GM18909 (cell line): ENCODE measurements at regions not wholly inside any gene's neighbourhood (a gene's known extent, or its start where the extent isn't known, plus 50 kb on each side); places are given as distances from the start of the nearest gene placed in this dataset.
A peak's percentile ranks its signal among the peaks of the same experiment; 100 is the strongest.

ENCODE experiments used
- ATAC-seq: cut with Tn5 transposase; IDR thresholded peaks from one replicate; pipeline ENCODE4 v1.9.1; 2021; ENCODE audit warnings: mild to moderate bottlenecking; ENCODE audit not compliant: unreplicated experiment, poor library complexity

DNA sequence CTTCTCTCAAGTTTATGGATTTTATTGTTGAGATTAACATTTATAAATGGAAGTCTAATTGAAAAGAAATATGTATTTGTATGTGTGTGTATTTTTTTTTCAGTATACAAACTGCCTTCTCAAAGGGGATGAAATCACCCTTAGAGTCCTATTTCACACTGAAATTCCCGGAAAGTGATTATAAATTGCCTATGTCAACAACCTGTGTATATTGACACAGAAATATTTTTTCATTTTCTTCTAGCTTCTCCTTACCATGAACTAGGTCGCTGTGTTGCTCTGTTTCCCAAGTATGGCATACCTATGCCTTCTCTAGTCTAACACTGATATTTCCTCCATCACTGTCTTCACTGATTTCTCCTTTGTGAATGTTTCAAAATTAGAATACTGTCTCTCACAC, 444.0 kb upstream of the AZI2 start:
- ATAC-seq, result no peak

DNA sequence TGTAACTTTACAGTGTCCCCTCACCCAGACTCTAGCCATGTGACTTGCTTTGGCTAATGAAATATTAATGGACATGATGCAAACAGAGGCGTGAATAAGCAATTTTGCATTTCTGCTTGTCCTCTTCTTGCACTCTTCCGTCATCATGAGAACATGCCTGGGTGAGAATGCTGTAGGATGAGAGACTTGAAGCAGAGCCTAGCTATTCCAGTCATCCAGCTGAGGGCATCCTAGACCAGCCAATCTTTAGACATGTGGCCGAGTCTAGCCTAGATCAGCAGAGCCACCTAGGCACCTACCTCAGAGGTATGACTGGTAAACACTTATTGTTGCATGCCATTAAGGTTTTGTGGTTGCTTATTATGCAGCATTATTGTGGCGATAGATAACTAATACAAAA, 450.5 kb upstream of the AZI2 start:
- ATAC-seq, result no peak

DNA sequence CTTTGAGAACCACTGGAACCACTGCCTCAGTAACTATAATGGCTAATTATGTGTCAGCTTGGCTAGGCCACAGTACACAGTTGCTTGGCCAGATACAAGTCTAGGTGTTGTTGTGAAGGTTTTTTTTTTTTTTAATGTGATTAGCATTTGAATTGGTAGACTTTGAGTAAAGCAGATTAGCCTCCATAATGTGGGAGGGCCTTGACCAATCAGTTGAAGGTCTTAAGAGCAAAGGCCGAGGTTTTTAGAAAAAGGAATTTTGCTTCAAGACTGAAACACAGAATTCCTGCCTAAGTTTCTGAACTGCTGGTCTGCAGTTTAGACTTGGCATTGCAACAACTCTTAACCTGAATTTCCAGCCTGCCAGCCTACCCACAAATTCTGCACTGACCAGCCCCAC, 451.6 kb upstream of the AZI2 start:
- ATAC-seq, result no peak

DNA sequence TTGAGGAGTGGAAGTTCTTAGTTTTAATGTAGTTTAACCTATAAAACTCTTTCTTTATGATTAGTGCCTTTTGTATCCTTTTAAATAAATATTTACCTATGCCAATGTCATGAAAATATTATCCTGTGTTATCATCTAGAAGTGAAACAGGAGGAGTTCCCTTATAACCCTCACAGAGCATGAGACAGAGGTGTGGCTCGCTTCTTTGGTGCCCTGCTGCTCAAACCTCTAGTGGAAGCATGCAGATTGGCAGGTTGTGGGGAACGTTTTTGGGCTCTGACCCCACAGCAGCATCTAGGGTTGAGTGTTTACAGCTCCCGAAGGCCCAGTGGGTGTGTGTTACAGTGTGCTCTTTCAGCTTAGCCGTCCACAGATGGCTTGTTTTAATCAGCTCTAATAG, 459.4 kb upstream of the AZI2 start:
- no peak for ATAC-seq

DNA sequence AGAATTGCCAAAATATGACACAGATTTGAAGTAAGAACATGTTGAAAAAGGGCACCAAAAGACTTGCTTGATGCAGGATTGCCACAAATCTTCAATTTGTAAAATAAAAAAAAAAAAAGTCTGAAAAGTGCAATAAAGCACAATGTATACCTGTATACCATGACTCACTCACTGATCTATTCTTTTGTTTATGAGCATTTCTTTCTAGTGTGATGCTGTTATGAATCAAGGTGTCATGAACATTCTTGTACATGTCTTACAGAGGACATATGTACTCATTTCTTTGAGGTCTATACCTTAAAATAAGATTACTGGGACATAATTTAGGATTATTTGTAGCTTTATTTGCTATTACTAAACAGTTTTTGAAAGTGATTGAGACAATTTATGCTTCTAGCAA, 464.9 kb upstream of the RBMS3 start:
- ATAC-seq, result no peak

DNA sequence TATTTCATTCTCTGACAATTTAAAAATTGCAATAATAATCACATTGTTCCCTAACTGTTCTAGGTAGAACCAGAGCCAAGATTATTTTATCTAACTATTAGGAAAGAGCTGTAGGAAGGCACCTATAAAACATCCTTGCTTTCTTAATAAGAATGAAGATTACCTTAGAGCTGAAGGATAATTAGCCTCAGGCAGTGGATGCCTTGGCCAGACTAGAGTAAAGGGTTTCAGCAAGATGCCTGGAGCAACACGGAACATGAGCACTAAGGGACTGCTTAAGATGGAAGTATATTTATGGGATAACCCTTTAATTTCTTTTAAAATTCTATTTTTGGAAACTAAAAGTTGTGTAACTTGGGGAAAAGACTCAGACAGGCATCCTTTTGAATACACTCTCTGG, 456.6 kb upstream of the RBMS3 start:
- ATAC-seq, result no peak

DNA sequence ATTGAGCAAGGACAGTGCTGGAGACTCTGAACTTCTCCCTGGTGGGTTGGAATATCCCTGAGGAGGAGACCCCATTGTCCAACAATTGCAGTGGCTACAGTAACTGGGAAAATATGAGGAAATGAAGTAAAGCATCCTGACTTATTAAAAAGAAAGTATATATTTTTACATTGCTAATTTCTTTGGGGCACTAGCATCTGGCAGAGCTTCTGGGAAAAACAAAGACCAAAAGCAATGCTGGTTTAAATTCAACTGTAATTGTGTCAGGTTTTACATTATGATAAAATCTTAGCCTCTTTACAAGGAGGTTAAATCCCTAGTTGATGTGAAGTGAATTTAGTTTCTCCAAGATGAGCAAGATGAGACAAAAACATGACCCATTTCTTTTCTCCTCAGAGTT, 454.0 kb upstream of the RBMS3 start:
- no peak for ATAC-seq

DNA sequence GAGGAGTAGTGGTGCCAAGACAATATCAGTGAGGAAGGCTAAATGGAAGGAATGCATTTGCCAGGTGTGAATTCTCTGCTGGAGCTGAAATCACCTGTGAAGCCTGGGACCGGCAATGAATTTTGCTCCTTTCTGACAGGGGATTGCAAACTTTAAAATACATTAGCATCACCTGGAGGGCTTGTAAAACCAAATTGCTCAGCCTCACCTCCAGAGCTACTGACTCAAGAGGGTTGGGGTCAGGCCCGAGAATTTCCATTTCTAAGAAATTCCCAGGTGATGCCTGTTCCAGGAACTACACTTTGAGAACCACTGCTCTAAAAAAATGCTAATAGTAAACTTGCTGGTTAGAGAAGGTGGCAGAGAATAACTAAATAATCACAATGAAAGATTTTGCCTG, 445.6 kb upstream of the RBMS3 start:
- no peak for ATAC-seq

DNA sequence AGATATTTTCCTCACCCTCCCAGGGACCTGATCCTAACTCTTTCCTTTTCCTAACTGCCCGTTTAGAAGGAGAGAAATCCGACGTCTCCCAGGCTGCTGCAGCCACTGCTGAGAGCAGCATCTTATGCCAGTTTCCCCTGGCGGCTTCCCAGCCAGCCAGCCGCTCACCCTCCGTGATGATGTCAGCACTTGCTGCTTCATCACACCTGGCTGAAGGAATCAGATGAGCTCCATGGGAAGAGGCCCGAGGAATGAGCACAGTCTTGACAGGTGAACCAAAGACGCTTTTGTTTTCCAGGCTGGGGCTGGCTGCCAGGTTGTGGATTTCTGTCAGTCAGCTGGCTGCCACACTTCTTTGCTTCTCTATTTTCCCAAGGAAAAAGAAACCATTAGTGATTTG, 445.1 kb upstream of the RBMS3 start:
- no peak for ATAC-seq

DNA sequence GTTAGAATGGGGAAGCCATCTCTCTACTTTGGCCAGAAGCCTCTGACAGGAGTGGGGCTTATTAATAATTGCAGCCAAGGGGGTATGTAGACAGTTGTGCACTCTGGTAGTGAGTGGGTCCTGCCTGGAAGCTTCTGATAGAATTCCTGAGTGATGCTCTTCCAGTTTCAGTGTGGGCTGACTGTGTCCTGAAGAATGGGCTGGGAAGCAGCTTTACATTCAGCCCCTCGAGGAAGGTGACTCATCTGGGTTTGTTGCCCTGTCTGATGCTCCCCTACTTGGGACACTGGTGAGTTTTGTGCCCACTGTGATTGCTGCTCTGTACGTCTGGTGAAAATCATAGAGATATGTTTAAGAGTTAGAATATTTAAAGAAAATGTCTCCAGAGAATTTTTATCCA, 444.7 kb upstream of the RBMS3 start:
- no peak for ATAC-seq

DNA sequence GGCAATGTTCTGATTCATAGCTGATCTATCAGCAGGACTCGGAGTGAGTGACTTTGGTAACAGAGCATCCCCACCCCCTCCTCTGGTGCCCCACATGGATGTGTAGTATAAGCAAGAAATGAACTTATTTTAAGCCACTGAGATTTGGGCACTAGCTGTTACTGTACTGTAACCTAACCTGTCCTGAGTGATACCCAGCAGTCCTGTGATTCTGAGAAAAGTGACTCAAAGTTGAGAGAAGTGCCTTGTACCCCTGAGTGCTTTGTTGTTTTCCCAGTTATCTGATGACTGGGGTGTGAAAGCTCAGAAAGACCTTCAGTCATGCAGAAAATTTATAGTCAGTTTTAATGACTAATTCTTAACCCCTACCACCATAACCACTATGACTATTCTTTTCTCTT, 439.9 kb upstream of the RBMS3 start:
- peak; percentile 70 for ATAC-seq

DNA sequence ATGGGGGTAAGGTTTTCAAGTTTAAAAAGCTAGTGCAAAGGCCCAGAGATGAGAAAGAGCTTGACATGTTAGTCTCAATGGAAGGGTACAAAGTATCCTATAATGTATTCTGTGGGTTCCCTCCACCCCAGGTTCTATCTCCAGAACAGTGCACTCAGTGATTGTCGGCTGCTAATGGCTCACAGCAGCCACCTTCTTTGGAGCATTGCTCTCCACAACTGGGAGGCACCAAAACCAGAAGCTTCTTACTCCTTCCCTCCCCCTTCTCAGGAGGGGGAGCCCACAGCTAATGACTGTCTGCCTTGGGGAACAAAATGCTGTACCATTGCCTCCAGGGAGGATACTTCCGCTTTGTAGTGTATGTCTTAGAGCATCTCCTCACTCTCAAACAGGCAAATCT, 439.4 kb upstream of the RBMS3 start:
- no peak for ATAC-seq

DNA sequence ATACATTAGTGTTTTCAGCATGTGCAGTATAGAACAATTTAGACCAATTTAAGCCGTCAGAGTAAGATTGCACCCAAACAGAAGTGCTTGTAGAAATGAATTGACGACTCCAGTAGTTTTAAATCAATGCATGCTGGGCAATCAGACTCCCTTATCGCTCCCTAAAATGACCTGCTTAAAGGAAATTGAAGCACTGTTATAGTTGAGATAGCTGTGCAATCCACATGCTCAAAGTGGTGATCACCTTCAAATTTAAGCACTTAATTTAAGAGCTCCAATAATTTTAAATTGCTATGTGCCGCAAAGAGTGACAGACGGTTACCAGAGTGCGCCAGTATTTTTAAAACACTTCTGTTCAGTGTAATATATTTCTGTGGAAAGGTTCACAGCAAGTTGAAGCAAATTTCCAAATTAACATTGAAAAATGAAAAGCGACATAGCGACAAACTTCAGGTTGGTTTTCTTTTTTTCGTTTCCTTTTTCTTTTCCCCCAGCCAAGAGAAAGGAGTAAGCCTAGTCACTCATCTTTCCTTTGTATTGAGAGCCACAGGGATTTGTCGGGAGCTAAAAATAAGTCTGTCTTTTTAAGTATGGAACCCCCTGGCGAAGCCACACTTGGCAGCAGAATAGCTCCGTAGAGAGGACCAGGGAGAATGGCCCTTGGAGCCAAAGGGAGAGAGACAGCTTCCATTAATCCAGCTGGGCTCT, 436.4 kb upstream of the RBMS3 start:
- ATAC-seq, result no peak

DNA sequence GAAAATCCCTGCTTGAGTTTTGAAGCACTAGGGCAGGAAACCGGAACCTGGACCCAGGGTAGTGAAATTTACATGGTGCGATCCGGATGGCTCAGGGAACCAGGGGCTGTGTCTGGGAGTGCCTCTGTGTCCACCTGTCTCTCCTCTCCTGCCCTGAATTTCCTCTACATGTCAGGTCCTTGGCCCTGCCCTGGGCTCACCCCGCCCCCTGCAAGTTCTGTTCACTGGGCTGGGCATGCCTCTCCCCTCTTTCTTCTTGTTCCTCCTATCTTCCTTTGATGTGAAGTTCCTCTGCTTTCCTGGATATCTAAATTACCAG, 435.9 kb upstream of the RBMS3 start:
- ATAC-seq, result no peak

DNA sequence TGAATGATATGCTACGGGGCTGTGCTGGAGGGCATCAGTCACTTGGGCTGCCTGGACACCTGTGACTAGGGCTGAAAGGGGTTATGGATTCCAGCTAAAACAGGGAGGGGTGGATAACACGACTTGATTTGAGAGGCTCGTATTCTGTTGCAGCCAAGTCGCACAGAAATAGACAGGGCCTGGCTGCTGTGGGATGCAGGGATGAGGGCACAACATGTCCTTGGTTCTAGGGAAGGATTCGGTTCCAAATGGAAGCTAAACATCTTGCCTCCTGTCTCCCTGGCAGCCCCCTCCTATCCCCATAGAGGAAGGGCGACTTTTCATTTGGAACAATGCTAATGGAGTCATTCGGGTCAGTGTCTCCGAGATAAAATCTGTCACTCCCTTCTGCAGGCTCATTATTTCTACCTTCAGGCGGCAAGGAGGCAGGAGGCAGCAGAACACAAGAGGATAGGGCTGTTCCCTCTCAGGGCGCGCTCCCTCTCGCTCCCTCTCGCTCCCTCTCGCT, 433.8 kb upstream of the RBMS3 start:
- no peak for ATAC-seq

DNA sequence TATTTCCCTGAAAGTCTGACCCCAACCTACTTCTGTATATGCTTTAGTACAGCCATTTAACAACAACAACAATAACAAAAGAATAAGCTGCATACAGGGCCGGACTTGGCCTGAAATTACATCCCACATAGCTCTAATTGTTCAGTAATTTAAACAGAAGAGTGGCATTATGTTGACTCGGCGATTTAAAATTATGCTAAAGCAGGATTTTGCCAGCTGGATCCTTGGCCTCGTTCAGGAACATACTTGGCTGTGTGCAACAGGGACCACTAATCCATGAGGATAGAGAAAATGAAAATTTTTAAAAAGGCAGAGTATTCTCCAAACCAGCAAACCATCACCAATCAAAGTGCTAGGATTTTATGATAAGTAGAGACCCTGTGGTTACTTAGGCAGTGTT, 433.1 kb upstream of the RBMS3 start:
- no peak for ATAC-seq

DNA sequence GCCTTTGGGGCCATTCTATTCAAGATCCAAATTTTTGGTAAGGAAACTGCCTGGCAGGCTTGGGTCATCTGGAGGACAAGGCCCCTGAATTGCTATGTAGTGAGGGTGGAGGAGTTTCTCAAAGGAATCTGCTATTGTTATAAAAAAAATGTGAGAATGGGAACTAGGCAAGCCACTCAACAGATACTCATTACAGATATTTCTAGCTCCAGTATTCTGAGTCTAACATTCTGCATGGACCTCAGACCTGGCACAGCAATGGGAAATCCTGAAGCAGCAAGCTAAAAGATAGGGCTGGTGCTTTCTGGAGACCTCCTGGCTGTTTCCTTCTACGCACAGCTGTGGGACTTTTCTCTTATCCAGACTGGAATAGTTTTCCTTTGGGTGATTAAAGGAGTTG, 430.7 kb upstream of the RBMS3 start:
- no peak for ATAC-seq

DNA sequence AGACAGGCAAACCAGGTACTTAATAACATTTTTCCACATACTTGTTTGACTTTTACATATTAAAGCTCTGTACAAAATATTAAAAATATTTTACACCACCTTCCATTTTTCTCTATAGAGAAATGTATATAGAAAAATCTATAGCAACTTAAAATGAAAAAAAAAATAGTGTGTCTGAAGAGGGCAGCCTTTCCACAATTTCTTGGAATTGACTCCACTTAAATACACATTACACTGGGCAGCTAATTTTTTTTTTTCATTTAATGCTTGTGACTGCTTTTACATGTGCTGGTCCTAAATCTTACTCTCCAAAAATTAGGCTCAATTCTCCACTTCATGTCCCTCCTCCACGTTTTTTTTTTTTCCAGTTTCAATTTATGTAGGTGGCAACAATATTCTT, 427.0 kb upstream of the RBMS3 start:
- no peak for ATAC-seq

DNA sequence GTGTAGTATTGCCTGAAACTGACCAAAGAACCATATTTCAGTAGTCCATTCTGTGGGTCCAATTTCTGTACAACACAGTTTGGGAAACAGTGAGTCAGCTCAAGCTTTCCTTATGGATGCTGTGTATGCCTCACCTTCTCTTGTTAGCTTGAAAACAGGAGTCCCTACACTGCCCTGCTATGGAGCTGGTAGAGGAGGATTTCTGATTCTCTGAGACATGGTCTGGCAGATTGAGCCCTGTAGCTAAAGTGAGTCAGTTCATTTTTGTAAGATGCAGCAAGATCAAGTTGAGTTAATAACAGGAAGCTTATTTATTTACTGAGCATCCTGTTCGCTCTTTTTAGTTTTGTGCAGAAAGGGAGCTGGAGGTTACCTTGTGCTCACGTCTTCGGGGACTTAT, 424.1 kb upstream of the RBMS3 start:
- no peak for ATAC-seq

DNA sequence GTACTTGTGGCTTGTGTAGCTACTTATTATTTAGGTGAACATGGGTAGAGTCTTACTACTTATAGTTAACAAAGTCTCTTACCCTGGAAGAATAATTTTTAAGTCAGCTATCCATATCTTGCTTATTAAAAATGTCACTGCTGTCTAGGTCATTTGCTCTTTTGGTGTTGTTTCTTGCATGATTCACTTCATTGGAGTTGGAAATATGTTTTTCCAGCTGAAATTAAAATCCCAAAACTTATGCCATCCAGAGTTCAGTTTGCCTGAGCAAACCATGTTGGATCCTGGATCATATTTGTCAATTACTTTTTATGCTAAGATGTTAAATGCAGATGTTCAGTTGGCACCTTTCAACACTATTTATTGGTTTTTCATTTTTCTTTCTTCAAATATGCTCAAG, 421.0 kb upstream of the RBMS3 start:
- no peak for ATAC-seq

DNA sequence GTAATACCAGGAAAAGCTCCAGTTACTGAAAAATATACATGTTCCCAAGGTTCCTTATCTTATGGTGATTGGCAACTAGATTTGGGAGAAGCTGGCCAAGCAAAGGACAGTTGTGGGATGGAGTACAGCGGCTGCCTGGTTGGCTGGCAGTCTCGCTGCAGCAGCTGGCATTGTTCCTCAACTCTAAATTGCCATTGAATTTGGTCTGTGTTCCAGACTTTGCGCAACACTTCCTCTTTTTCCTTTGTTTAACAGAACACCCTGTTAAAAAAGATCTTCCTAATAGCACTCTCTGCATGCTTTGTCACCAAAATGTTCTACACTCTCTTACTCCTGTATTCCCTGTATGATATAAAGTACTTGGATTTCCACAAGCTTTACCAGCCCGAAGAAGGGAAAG, 420.6 kb upstream of the RBMS3 start:
- ATAC-seq, result no peak

DNA sequence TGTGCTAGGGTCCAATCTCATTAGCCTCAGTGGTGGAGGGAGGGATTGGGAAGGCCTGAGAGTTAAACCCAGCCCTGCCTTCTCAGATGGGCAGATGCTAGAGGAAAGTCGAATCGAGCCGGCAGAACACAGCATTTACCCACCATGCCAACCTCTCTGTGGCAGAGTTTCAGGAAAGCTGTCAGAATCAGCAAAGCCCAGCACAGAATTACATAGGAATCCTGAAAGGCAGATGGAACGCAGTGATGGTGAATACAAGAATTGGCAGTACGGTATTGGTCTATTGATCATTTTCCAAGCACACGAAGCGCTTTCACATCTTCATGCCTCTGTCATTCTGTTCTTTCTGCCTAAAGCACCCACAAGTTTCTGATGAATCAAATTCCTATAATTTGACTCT, 417.7 kb upstream of the RBMS3 start:
- ATAC-seq, result no peak

DNA sequence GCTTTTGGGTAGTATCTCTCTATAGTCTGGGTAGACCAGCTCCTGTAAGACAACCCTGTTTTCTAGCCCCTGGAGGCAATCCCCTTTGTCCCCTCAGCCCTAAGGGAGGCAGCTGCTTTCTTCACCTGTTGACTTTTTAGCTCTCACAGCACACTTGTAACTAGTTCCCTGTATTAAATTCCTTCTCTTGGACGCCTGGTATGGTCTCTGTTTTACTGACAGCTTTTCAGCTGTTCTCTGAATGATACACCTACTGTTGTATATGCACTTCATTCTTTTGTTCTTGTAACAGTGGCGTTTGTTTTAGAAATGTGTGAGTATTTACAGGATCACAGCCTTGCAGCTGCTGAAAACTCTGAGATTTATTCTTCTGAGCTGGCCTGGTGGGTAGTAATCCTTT, 413.0 kb upstream of the RBMS3 start:
- no peak for ATAC-seq
